SU-DHL-6 (cell line): ENCODE measurements at regions not wholly inside any gene's neighbourhood (a gene's known extent, or its start where the extent isn't known, plus 50 kb on each side); places are given as distances from the start of the nearest gene placed in this dataset.

Experiments
- CTCF ChIP-seq: fragments of 200-600 bp; sonication (generic); IDR thresholded peaks from one replicate; pipeline ENCODE4 v1.5.1; 2017; ENCODE audit warnings: antibody characterized with exemption, mild to moderate bottlenecking, low read length, moderate library complexity; ENCODE audit not compliant: insufficient read depth, poor library complexity, severe bottlenecking
- EZH2phosphoT487 ChIP-seq: fragments of 200-600 bp; sonication (generic), shearing (Covaris generic); conservative IDR thresholded peaks from 2 replicates; pipeline ENCODE4 v1.6.1; 2018; ENCODE audit warnings: mild to moderate bottlenecking, antibody characterized with exemption, low read length, moderate library complexity, mixed read lengths

- TF ChIP-seq CTCF (no peak), EZH2phosphoT487 (no peak)
These were observed 299.2 kb downstream of the TOX3 start for GRCh38 chr16:52247737-52248136.
